Astrocyte (in vitro differentiated cells and primary cell): ENCODE measurements at regions not wholly inside any gene's neighbourhood (a gene's known extent, or its start where the extent isn't known, plus 50 kb on each side); places are given as distances from the start of the nearest gene placed in this dataset.

Experiments
- EZH2 ChIP-seq: IDR thresholded peaks from 2 replicates; pipeline ENCODE4 v1.6.1; 2012; ENCODE audit warnings: mild to moderate bottlenecking, low read length, inconsistent platforms; ENCODE audit not compliant: insufficient read depth
- TF ChIP-seq, protein P1 (sequence below): IDR thresholded peaks from 2 replicates; pipeline ENCODE4 v1.5.1; 2011; ENCODE audit warnings: low read depth, mild to moderate bottlenecking, inconsistent platforms, low read length, moderate library complexity; ENCODE audit not compliant: insufficient read depth

DNA sequence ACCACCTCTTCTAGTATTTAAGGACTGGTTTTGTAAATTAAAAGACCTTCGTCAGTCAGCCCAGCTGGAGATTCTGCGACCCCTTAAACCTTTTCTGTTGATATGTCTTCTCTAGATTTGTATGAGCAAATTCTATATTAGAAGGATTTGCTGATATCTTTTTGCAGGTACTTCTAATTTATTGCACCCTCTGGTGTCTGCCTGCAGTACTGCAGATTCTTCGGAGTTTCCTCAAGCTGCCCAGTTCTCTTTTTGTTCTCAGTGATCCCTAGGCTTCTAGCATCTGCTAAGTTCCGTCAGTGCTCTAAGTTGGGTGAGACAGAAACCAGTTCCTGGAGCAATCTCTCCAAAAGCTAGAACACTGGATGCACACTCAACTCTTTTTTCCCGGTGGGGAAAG is 545.2 kb downstream of the C4orf33 start:
- TF ChIP-seq, protein P1, sequence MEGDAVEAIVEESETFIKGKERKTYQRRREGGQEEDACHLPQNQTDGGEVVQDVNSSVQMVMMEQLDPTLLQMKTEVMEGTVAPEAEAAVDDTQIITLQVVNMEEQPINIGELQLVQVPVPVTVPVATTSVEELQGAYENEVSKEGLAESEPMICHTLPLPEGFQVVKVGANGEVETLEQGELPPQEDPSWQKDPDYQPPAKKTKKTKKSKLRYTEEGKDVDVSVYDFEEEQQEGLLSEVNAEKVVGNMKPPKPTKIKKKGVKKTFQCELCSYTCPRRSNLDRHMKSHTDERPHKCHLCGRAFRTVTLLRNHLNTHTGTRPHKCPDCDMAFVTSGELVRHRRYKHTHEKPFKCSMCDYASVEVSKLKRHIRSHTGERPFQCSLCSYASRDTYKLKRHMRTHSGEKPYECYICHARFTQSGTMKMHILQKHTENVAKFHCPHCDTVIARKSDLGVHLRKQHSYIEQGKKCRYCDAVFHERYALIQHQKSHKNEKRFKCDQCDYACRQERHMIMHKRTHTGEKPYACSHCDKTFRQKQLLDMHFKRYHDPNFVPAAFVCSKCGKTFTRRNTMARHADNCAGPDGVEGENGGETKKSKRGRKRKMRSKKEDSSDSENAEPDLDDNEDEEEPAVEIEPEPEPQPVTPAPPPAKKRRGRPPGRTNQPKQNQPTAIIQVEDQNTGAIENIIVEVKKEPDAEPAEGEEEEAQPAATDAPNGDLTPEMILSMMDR = peak; percentile 83
- no peak for TF ChIP-seq EZH2
